ENCODE measurements at regions not wholly inside any gene's neighbourhood (a gene's known extent, or its start where the extent isn't known, plus 50 kb on each side); places are given as distances from the start of the nearest gene placed in this dataset.

GRCh38 chr17:33509331-33509730, 216.2 kb upstream of the ASIC2 start:
- H3K27ac Mint-ChIP-seq = no peak overlapping the region
- H3K36me3 Mint-ChIP-seq = no peaks in the 10 kb centered on the region
- ChIA-PET CTCF (no interaction called here), POLR2A (no interaction called here)
- no peak for DNase-seq
- H3K9me3 Mint-ChIP-seq = no peaks in the 10 kb centered on the region
- peaks cover 28% of the 10 kb centered on the region for H3K27me3 Mint-ChIP-seq
- no peak overlapping the region for H3K4me3 Mint-ChIP-seq
- H3K4me1 Mint-ChIP-seq (ENCODE audit: low read depth) = peaks cover 5% of the 10 kb centered on the region
- intact Hi-C loops (cut with micrococcal nuclease) = no loop called here

GRCh38 chr17:33511670-33512069, 218.6 kb upstream of the ASIC2 start:
- ChIA-PET POLR2A (no interaction called here), CTCF (no interaction called here)
- no peak for DNase-seq
- peaks cover 5% of the 10 kb centered on the region for H3K4me1 Mint-ChIP-seq (ENCODE audit: low read depth)
- H3K36me3 Mint-ChIP-seq = no peaks in the 10 kb centered on the region
- intact Hi-C loops (cut with micrococcal nuclease) = no loop called here
- no peak overlapping the region for H3K27ac Mint-ChIP-seq
- H3K4me3 Mint-ChIP-seq = no peak overlapping the region
- no peaks in the 10 kb centered on the region for H3K9me3 Mint-ChIP-seq
- H3K27me3 Mint-ChIP-seq = peaks cover 17% of the 10 kb centered on the region

GRCh38 chr17:33512113-33512512, 219.0 kb upstream of the ASIC2 start:
- no peaks in the 10 kb centered on the region for H3K36me3 Mint-ChIP-seq
- H3K27me3 Mint-ChIP-seq = peaks cover 13% of the 10 kb centered on the region
- intact Hi-C loops (cut with micrococcal nuclease) = no loop called here
- no peak for DNase-seq
- H3K9me3 Mint-ChIP-seq = no peaks in the 10 kb centered on the region
- H3K4me3 Mint-ChIP-seq = no peak overlapping the region
- POLR2A ChIA-PET = no interaction called here
- H3K27ac Mint-ChIP-seq = no peak overlapping the region
- H3K4me1 Mint-ChIP-seq (ENCODE audit: low read depth) = peaks cover 5% of the 10 kb centered on the region
- CTCF ChIA-PET = no interaction called here

- intact Hi-C loops (cut with micrococcal nuclease) = no loop called here
- Mint-ChIP-seq H3K4me1 (ENCODE audit: low read depth) (peaks cover 5% of the 10 kb centered on the region), H3K36me3 (no peaks in the 10 kb centered on the region), H3K4me3 (no peak overlapping the region), H3K27ac (no peak overlapping the region), H3K27me3 (peaks cover 7% of the 10 kb centered on the region), H3K9me3 (no peaks in the 10 kb centered on the region)
- CTCF ChIA-PET = no interaction called here
- POLR2A ChIA-PET = no interaction called here
- no peak for DNase-seq
These were observed 220.7 kb upstream of the ASIC2 start for GRCh38 chr17:33513769-33514168.

GRCh38 chr17:33514369-33514768, 221.3 kb upstream of the ASIC2 start:
- no peak for DNase-seq
- CTCF ChIA-PET = no interaction called here
- H3K9me3 Mint-ChIP-seq = no peaks in the 10 kb centered on the region
- H3K36me3 Mint-ChIP-seq = no peaks in the 10 kb centered on the region
- POLR2A ChIA-PET = no interaction called here
- H3K4me1 Mint-ChIP-seq (ENCODE audit: low read depth) = peaks cover 5% of the 10 kb centered on the region
- intact Hi-C loops (cut with micrococcal nuclease) = no loop called here
- peaks cover 2% of the 10 kb centered on the region for H3K27me3 Mint-ChIP-seq
- H3K4me3 Mint-ChIP-seq = no peak overlapping the region
- H3K27ac Mint-ChIP-seq = no peak overlapping the region

- DNase-seq = no peak
- Mint-ChIP-seq H3K27ac (no peak overlapping the region), H3K9me3 (no peaks in the 10 kb centered on the region), H3K4me1 (ENCODE audit: low read depth) (peaks cover 5% of the 10 kb centered on the region), H3K4me3 (no peak overlapping the region), H3K36me3 (no peaks in the 10 kb centered on the region), H3K27me3 (no peaks in the 10 kb centered on the region)
- intact Hi-C loops (cut with micrococcal nuclease) = no loop called here
- POLR2A ChIA-PET = no interaction called here
- CTCF ChIA-PET = no interaction called here
These were observed 222.9 kb upstream of the ASIC2 start for GRCh38 chr17:33515974-33516373.

- Mint-ChIP-seq H3K27ac (no peak overlapping the region), H3K4me1 (ENCODE audit: low read depth) (no peaks in the 10 kb centered on the region), H3K9me3 (no peaks in the 10 kb centered on the region), H3K27me3 (no peaks in the 10 kb centered on the region), H3K36me3 (no peaks in the 10 kb centered on the region), H3K4me3 (no peak overlapping the region)
- ChIA-PET CTCF (no interaction called here), POLR2A (no interaction called here)
- intact Hi-C loops (cut with micrococcal nuclease) = no loop called here
- DNase-seq = no peak
These were observed 223.6 kb upstream of the ASIC2 start for GRCh38 chr17:33516645-33517044.

GRCh38 chr17:33517746-33518145, 224.7 kb upstream of the ASIC2 start:
- no peak overlapping the region for H3K4me3 Mint-ChIP-seq
- intact Hi-C loops (cut with micrococcal nuclease) = no loop called here
- DNase-seq = no peak
- H3K4me1 Mint-ChIP-seq (ENCODE audit: low read depth) = no peaks in the 10 kb centered on the region
- ChIA-PET CTCF (no interaction called here), POLR2A (no interaction called here)
- H3K27me3 Mint-ChIP-seq = no peaks in the 10 kb centered on the region
- H3K9me3 Mint-ChIP-seq = no peaks in the 10 kb centered on the region
- no peaks in the 10 kb centered on the region for H3K36me3 Mint-ChIP-seq
- no peak overlapping the region for H3K27ac Mint-ChIP-seq

GRCh38 chr17:33519692-33520091, 226.6 kb upstream of the ASIC2 start:
- ChIA-PET POLR2A (no interaction called here), CTCF (interaction anchor here (0.6 to 1.4 kb wide), 6 partner anchors 9 to 369 kb away, joined by 3 to 8 read pairs (median 4); no protein-coding TSS in a partner anchor)
- H3K4me1 Mint-ChIP-seq (ENCODE audit: low read depth) = no peaks in the 10 kb centered on the region
- intact Hi-C loops (cut with micrococcal nuclease) = loop anchor here (2.0 to 10.0 kb wide), 2 partner anchors 231 to 475 kb away; no protein-coding TSS in a partner anchor
- no peak for DNase-seq
- no peaks in the 10 kb centered on the region for H3K27me3 Mint-ChIP-seq
- H3K4me3 Mint-ChIP-seq = no peak overlapping the region
- H3K27ac Mint-ChIP-seq = no peak overlapping the region
- no peaks in the 10 kb centered on the region for H3K9me3 Mint-ChIP-seq
- no peaks in the 10 kb centered on the region for H3K36me3 Mint-ChIP-seq

GRCh38 chr17:33520426-33521330, 227.6 kb upstream of the ASIC2 start:
- DNase-seq = peak; percentile 59
- Mint-ChIP-seq H3K4me1 (ENCODE audit: low read depth) (no peaks in the 10 kb centered on the region), H3K4me3 (no peak overlapping the region), H3K36me3 (no peaks in the 10 kb centered on the region), H3K9me3 (no peaks in the 10 kb centered on the region), H3K27ac (no peak overlapping the region), H3K27me3 (no peaks in the 10 kb centered on the region)
- POLR2A ChIA-PET = no interaction called here
- CTCF ChIA-PET = interaction anchor here (0.6 to 1.4 kb wide), 6 partner anchors 8 to 370 kb away, joined by 3 to 8 read pairs (median 4); no protein-coding TSS in a partner anchor
- intact Hi-C loops (cut with micrococcal nuclease) = loop anchor here (2.0 to 10.0 kb wide), 2 partner anchors 230 to 476 kb away; no protein-coding TSS in a partner anchor

- POLR2A ChIA-PET = no interaction called here
- no peaks in the 10 kb centered on the region for H3K4me1 Mint-ChIP-seq (ENCODE audit: low read depth)
- no peak overlapping the region for H3K27ac Mint-ChIP-seq
- H3K9me3 Mint-ChIP-seq = no peaks in the 10 kb centered on the region
- H3K4me3 Mint-ChIP-seq = no peak overlapping the region
- no peaks in the 10 kb centered on the region for H3K27me3 Mint-ChIP-seq
- peak; percentile 9 for DNase-seq
- intact Hi-C loops (cut with micrococcal nuclease) = loop anchor here (2.0 to 10.0 kb wide), 2 partner anchors 229 to 477 kb away; no protein-coding TSS in a partner anchor
- CTCF ChIA-PET = interaction anchor here (0.9 to 1.4 kb wide), 2 partner anchors 153 to 229 kb away, joined by 3 to 4 read pairs; no protein-coding TSS in a partner anchor
- H3K36me3 Mint-ChIP-seq = no peaks in the 10 kb centered on the region
These were observed 228.7 kb upstream of the ASIC2 start for GRCh38 chr17:33521784-33522183.

- DNase-seq = no peak
- H3K36me3 Mint-ChIP-seq = no peaks in the 10 kb centered on the region
- no peak overlapping the region for H3K27ac Mint-ChIP-seq
- H3K4me1 Mint-ChIP-seq (ENCODE audit: low read depth) = no peaks in the 10 kb centered on the region
- intact Hi-C loops (cut with micrococcal nuclease) = loop anchor here (10.0 kb wide), 1 partner anchor 478 kb away; no protein-coding TSS in a partner anchor
- POLR2A ChIA-PET = no interaction called here
- no peaks in the 10 kb centered on the region for H3K27me3 Mint-ChIP-seq
- H3K4me3 Mint-ChIP-seq = no peak overlapping the region
- CTCF ChIA-PET = no interaction called here
- H3K9me3 Mint-ChIP-seq = peaks cover 7% of the 10 kb centered on the region
These were observed 229.5 kb upstream of the ASIC2 start for GRCh38 chr17:33522623-33523022.

- ChIA-PET POLR2A (no interaction called here), CTCF (no interaction called here)
- Mint-ChIP-seq H3K4me3 (no peak overlapping the region), H3K27ac (no peak overlapping the region), H3K27me3 (no peaks in the 10 kb centered on the region), H3K4me1 (ENCODE audit: low read depth) (no peaks in the 10 kb centered on the region), H3K9me3 (peaks cover 10% of the 10 kb centered on the region), H3K36me3 (no peaks in the 10 kb centered on the region)
- intact Hi-C loops (cut with micrococcal nuclease) = loop anchor here (10.0 kb wide), 1 partner anchor 479 kb away; no protein-coding TSS in a partner anchor
- DNase-seq = no peak
These were observed 230.5 kb upstream of the ASIC2 start for GRCh38 chr17:33523577-33523981.

Measured in activated CD4-positive, alpha-beta memory T cell treated with anti-CD3 and anti-CD28 coated beads for 36 hours (primary cell).